EL (cell line): ENCODE measurements at regions not wholly inside any gene's neighbourhood (a gene's known extent, or its start where the extent isn't known, plus 50 kb on each side); places are given as distances from the start of the nearest gene placed in this dataset.
"Not testable (repeated sequence)": the region's sequence is repeated elsewhere in the genome, so short reads cannot be mapped to it uniquely, and the experiment has no call there.

Experiments
- DNase-seq: peaks from one replicate; pipeline ENCODE4 v3.0.0-alpha.2; 2016

DNA sequence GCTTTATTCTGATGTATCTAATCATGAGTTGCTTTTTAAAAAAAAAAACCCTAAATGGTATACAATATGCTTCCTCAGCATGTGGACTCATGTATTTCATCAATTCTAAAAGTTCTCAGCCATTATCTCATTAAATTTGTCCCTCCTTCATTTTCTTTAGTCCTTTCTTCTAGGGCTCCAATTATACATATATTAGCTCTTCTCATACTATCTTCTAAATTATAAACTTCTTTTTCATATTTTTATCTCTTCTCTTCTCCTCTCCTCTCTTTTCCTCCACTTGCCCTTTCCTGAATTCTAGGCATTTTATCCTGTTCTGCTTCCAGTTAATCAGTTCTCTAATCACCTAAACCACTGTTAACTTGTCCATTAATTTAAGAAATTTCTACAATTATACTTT is 55.0 kb upstream of the IL33 start:
- no peak for DNase-seq

DNA sequence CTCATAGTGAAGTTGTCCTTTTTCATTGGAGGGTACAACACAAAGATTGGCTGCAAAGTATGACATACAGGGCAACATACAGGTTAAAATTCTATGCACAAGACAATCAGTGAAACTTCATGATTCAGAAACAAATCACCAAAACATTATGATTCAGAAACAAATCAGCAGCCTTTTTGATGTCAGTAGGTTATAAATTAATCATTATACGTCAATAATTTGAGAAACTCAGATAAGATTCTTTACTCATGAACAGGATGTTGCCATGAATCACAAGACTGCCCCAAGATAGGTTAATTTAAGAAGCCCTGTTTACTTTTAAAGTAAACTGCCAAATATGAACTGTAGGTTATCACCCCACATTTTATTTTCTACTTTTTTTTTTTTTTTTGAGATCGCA is 62.2 kb upstream of the IL33 start:
- peak; percentile 4 for DNase-seq

DNA sequence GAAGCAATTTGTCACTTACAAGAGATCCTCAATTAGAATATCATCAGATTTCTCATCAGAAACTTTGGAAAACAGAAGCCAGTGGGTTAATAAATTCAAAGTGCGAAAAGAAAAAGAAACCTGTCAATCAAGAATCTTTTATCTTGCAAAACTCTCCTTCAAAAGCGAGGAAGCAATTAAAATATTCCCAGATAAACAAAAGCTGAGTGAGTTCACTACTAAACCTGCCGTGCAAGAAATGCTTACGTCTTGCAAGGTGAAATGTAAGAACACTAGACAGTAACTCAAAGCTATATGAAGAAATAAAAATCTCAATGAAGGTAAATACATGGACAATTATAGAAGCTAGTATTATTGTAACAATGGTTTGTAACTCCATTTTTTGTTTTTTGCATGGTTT is 62.8 kb upstream of the IL33 start:
- DNase-seq = no peak

DNA sequence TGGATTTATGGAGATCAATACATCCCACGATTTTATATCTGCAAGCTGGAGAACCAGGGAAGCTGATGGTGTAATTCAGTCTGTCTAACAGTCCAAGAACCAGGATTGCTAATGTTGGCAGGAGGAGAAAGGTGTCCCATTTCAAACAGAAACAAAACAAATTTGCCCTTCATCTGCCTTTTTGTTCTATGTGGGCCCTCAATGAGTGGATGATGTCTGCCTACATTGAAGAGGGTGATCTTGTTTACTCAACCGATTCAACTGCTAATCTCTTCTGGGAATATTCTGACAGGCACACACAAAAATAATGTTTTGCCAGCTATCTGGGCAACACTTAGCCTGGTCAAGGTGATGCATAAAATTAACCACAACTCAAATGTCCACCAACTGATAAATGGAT is 65.1 kb upstream of the IL33 start:
- DNase-seq = no peak

DNA sequence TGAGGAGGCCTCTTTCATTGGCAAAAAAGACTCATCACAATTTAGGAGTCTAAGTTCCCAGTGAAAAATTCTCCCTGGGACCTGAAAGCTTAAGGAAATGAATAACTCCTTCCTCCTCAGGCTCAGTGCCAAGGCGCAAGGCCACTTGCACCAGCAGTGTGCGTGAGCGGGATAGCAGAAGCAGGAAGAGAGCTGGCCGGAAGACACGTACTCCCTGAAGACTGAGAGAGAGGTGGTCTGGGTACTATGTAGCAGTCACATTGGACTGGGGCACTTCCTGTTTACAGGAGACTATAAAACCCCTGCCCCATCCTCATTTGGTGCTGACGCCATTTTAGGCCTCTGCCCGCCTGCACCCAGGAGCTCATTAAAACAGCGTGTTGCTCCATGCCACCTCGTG is 66.3 kb upstream of the IL33 start:
- DNase-seq = no peak

DNA sequence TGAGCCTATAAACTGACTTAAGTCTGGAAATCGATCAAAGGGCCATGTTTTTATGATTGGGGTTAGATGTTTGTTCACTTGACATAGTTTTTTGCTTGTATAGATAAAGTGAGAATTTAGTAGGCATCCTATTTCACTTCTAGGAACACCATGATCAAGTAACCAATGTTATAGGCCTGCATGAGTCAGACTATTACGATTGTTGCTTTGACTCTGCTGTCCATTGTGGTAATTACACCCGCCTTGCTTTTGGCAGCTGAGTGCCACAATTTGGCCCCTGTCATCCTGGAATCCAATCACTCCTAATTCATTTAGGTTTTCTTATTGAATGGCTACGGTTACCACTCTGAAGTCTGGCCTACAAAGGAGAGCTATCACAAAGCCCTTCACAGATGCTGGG is 67.8 kb upstream of the IL33 start:
- no peak for DNase-seq

DNA sequence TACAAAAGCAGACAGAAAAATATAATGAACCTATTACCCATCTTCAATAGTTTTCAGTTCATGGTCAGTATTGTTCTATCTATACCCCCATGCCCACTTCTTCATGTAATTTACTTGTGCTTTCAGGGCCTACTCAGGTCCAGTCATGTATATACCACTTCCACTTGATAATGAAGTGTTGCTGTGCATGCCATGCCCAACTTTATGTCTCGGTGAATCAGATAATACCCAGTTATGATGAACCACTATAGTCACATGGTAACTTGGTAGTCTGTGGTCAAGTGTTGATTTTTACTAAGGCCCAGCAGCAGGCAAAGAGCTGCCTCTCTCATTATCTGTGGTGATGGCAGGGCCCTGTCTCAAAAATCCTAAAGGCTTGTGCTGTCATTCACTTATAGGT is 70.7 kb upstream of the IL33 start:
- no peak for DNase-seq

DNA sequence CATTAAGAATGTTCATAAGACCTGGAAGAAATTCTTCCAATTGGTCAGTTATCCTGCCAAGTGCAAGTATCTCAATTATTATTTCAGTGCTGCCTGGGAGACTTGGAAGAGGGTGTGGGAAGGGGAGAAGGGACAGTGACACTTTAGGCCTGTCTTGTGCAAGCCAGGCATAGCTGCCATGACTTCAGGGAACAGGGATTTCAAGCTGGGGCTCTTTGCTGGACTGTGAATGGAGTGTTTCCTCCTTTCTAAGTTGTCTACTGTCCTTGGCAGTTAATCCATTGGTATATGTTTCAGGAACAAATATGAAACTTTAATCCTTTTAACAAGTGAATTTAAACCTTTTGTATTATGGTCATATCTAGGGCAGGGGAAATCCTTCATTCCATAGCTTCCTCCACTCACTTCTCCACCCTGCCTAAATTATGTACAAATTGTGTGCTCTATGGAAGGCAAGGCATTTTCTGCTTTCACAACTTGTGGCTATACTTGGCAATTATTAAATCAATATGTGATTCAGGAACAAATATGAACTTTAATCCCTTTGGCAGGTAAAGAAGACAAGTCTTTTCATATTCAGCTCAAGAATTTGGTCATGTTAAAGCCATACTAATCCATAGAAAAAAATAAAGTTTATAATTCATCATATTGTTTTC is 72.7 kb upstream of the IL33 start:
- no peak for DNase-seq

DNA sequence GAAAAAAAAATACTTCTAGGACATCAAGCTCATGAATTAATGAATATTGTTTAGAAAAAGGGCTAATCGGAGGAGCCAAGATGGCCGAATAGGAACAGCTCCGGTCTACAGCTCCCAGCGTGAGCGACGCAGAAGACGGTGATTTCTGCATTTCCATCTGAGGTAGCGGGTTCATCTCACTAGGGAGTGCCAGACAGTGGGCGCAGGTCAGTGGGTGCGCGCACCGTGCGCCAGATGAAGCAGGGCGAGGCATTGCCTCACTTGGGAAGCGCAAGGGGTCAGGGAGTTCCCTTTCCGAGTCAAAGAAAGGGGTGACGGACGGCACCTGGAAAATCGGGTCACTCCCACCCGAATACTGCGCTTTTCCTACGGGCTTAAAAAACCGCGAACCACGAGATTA is 79.8 kb upstream of the IL33 start:
- DNase-seq = not testable (repeated sequence)

DNA sequence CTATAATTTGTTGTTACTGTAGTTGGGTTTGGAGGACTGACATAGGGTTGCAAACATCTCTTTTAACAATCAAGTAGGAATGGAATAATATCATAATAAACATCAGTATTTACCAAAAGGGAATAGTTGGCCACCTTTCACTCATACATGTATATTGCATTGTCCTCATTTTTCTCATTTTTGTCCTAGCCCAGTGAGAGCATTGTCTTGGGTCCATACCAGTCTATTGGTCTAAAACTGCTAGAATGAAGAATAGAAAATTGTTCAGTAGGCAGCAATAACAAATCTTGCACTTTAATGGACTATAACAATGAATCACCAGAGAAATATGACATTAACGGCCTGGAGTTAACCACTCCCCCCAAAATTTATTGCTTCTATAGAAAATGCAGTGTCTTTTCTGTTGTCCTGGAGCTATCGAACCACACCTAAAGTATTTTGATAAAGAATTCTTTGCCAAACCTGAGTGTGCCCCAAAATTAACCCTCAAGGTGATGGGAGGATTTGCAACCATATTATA is 80.9 kb upstream of the IL33 start:
- peak; percentile 36 for DNase-seq

DNA sequence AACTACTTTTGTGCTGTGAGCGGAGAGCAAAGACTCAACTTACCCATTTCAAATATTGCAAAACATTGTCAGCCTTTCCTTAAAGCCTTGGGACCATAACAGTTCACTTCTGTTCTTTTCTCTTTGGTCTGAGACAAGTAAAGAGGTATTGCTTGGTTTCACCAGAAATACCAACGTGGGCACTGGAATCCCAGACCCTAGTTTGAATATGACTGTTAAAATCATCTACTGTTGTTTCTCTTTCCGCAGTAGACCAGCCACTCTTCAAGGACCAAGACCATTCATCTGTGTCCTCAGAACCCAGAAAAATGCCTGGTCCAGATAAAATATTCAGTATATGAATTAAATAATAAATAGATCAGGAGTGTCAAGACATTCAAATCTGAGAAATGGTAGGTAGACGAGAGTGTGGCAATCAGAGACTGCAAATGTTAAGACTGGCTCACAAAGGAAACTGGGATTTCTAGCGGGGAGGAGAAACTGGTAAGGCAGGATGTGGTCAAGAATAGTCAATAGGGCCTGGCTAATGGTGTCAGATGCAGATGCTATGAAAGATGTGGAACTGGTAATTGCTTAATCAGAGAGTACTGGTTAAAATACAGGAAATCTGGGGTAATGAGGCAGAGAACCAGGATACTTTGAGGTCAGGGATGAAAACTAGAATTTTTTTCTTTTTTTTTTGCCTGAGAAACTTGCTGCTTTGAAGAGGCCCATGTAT is 82.1 kb upstream of the IL33 start:
- peak; percentile 32 for DNase-seq

DNA sequence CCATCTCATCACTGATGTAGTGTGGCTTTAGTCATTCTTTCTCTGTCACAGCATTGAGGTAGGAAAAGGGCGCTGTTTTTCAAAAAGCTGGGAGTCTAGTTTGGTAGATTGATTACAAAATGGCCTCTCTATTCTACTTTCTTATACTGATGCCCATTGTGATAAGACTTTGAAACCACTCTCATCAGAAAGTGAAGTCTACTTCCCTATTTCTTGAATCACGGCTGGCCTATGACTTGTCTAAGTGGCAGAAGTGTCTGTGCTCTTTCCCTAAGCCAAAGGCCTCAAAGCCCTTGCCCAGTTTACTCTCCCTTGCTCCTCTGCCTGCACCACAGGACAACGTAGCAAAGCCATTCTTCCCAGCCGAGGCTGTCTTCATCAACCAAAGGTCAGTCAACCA is 83.0 kb upstream of the IL33 start:
- no peak for DNase-seq

DNA sequence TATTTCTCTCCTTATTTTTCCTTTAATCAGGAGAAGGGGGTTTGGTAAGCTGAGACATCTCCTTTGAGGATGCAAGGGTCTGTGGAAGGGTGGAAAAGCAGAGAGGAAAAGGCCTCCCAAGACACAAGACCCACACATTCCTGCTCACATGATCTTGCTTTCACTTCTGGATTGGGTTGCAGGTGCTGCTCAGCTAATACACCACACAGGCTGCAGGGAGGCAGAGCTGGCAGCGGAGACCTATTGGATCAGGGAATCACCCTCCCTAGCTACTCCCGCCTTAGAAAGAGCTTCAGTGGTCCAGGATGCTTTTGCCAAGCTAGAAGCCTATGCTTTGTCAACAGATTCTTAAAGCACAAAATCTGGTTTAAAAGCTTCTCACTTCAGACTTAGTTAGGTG is 87.6 kb upstream of the IL33 start:
- no peak for DNase-seq

DNA sequence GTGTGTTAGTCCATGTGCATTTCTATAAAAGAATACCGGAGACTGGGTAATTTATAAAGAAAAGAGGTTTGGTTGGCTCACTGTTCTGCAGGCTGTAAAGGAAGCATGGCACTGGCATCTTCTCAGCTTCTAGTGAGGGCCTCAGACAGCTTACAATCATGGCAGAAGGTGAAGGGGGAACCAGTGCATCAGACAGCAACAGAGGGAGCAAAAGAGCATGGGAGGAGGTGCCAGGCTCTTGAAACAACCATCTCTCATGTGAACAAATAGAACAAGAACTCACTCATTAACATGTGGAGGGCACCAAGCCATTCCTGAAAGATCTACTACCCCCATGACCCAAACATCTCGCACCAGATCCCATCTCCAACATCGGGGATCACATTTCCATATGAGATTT is 89.2 kb upstream of the IL33 start:
- DNase-seq = no peak

DNA sequence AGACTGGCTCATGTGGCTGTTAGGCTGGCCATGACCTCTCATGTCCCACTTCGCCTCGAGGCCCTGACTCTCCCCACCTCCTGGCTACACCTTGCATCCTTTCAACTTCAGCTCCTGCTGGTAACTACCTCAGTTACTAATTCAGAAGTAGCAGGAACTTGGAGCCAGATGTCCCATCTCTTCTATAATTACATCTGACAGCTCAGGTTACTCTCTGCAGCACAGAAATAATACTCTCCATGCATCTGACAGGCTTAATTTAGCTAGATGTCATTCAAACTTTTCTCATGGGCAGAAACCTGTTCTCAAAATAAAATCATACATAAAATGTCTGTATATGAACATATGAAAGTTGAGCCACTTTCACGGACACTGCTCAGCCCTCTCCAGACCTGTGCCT is 92.2 kb upstream of the IL33 start:
- no peak for DNase-seq

DNA sequence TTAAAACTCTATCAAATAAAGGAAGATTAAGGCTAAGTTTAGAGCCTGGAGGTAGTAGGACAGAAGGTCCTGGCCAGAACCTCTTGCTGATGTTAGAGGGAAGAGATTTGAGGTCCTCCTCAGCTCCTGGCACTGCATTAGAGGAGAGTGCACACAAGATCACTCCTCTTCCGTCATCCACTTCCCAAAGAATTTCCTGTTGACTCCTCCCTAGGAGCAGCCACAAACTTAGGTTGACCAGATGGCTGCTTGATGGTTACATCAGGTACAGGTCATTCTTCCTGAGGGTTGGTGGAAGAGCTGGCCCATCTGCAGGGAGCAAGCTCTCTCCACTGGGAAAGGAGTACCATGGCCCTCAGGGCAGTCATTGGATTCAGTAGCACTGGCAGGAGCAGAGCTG is 93.9 kb upstream of the IL33 start:
- DNase-seq = no peak

DNA sequence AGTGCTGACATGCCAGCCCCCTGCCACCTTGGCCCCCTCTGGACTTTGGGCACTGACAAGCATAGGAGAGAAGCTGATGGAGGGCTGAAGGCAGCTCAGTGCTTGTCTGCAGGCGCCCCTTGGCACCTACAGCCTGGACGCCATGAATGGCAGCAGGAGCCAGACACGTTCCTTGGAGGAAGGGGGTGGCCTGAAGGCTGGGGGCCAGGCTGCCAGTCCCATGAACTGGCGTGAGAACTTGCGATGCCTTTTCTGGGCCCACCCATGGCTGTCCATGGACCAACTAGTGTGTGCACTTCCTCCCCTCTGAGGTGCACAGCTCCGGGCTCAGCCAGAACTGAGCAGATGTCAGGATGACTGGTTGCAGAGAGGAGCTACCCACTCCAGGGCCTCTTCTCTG is 99.0 kb upstream of the RANBP6 start:
- DNase-seq = no peak

DNA sequence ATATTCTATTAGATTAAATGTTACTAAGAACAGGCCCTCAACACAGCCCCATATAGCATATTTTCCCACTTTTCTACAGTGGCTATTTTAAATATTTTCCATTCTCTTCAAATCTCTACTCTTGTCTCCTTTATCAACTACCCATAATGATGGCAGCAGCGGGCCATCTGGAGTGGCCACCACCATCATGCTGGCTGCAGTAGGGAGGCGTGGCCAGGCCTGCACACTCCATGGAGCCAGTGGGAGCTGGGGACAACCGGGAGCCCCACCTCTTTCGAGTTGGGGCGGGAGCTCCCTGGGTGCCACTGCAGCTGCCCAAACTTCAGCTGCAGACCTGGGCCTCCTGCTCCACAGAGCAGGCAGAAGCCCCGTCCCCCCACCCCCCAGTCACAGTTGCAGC is 98.4 kb upstream of the RANBP6 start:
- no peak for DNase-seq

DNA sequence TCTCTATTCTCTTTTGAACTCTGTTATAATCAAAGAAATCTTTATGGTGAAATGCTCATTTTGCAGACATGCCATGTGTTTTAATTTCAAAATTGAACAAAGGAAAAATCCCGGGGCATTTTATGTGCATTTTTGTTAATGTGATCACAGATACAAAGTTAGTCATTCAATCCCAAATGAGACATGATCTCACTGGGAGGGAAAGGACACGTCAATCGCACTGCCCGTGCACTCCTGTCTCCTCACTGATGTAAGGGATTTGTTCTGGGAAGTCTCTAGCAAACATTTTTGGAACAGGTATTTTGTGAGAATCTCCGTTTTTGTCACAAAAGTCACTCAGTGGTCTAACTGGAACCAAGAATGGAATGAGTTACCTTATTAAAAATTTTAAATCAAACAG is 97.9 kb upstream of the RANBP6 start:
- no peak for DNase-seq

DNA sequence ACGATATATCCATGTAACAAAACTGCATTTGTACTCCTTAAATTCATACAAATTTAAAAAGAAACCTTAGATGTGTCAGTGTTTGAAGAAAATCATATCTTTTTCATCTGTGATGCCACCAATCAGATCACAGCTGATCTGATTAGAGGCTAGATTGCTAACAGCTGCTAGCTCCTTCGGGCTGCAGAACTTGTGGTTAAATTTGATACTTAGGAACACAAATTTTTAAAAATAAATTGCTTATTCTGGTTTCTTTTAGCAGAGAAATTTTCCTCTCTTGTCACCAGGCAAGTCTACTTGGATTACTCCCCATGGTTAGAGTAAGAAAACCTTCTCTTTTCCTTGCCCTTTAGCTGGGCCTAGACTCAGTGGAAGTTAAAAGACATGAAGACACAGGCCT is 94.6 kb upstream of the RANBP6 start:
- DNase-seq = no peak

DNA sequence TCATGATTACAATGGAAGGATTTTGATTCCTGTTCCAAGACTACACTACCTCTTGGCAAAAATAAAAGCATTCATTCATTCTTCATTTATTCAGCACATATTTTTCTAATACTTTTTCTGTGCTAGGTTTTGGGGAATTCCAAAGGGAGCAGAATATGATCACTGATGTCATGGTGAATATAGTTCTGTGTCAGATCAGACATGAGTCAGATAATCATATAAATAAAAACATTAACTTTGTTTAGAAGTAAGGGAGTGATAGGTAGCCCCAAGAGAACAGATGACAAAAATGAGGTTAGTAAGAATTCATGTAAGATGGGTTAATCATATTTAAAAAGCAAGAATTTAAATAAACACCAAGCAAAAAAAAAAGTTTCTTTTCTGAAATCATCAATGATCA is 94.1 kb upstream of the RANBP6 start:
- no peak for DNase-seq

DNA sequence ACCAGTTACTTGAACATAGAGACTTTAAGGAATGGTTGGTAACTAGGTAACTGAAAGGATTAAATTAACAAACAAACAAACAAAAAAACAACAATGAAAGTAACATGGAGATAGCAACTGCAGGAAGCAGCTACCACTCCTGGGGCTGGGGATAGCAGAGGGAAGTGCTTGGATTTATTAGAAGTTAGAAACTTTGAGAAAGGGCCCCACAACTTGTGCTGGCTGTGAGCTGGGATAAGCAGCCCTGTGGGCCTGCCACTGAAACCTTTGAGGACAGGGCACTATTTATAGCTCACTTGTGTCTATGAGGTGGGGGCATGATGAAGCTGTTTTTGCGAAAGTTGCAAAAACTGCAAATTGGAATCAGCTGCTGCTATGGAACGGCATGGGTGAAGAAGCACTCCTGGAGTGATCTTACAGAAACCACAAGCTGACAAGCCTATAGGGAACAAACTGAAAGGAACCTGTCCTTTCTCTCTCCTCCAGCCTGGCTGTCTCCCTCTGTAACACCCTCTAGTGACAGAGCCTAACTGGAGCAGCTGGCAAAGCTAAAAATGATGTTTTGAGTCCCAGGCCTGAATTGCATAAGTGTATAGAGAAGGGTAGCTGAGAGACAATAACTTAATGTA is 91.4 kb upstream of the RANBP6 start:
- DNase-seq = peak; percentile 40

DNA sequence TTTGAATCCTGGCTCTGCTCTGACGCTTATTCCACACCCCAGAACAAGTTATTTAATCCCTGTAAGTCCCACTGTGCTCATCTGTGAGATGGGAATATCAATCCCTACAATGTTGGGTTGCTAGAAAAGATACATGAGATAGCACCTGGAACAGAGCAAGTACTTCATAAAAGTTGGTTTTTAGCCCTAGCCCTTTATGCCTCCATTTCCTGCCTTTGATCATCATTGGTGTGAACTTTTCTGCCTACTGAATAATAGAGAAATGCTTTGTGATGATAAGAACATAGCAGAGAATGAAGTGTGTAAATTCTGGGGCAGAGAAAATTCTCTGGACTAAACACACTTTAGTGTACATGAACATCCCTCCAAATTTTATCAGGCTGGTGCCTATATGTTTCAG is 90.3 kb upstream of the RANBP6 start:
- DNase-seq = no peak

DNA sequence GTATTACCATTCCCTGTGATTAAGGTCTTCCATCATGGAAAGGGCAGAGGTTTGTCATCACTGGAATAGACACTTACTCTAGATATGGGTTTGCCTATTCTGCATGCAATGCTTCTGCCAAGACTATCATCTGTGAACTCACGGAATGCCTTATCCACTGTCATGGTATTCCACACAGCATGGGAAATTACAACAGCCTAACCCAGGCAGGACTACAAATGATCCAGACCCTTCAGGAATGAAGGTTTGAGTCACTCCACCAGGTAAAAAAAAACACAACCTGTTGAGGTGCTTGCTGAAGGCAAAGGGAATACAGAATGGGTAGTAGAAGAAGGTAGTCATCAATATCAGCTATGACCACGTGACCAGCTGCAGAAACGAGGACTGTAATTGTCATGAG is 89.0 kb upstream of the RANBP6 start:
- DNase-seq = not testable (repeated sequence)
